Hepatocyte (in vitro differentiated cells): ENCODE measurements at regions not wholly inside any gene's neighbourhood (a gene's known extent, or its start where the extent isn't known, plus 50 kb on each side); places are given as distances from the start of the nearest gene placed in this dataset.

Source experiments
- CTCF ChIP-seq: fragments of 200-600 bp; sonication (generic); IDR thresholded peaks from 2 replicates; pipeline ENCODE4 v1.5.1; 2016; ENCODE audit warnings: antibody characterized with exemption, mild to moderate bottlenecking; ENCODE audit not compliant: poor library complexity
- EZH2 ChIP-seq: fragments of 200-600 bp; sonication (generic); IDR thresholded peaks from 2 replicates; pipeline ENCODE4 v1.6.1; 2016; ENCODE audit warnings: antibody characterized with exemption, mild to moderate bottlenecking, borderline replicate concordance

GRCh38 chr6:169111203-169111602, 142.4 kb downstream of the THBS2 start:
- TF ChIP-seq CTCF (no peak), EZH2 (no peak)
